Right lobe of liver (tissue), 4 donors: ENCODE measurements at regions not wholly inside any gene's neighbourhood (a gene's known extent, or its start where the extent isn't known, plus 50 kb on each side); places are given as distances from the start of the nearest gene placed in this dataset.

Experiments used
- CTCF ChIP-seq, 4 donors: fragments of 200-600 bp in 3 of 4; fragments of 450-650 bp in 1 of 4; IDR thresholded peaks; one replicate each; pipeline versions ENCODE4 v1.5.1 to v1.8.0; 2016 to 2022; ENCODE audit warnings: antibody characterized with exemption in 4 of 4, mild to moderate bottlenecking in 2 of 4
- POLR2A ChIP-seq: fragments of 450-650 bp; IDR thresholded peaks from one replicate; pipeline ENCODE4 v1.6.1; 2017; ENCODE audit warnings: antibody characterized with exemption, mild to moderate bottlenecking
- donor health status: DM: no; HTN: no; CAD: no.
- donor health status: DM: no; HTN: no; CAD: no.
- donor health status: DM: no; HTN: yes; CAD: no.

GRCh38 chr6:187210-187861 lies 105.0 kb upstream of the DUSP22 start:
- TF ChIP-seq POLR2A (no peak), CTCF (IDR thresholded peaks at IDR 0.05) (no peak)
